SKM-1 (cell line): ENCODE measurements at regions not wholly inside any gene's neighbourhood (a gene's known extent, or its start where the extent isn't known, plus 50 kb on each side); places are given as distances from the start of the nearest gene placed in this dataset.

ENCODE experiments used
- DNase-seq: peaks from one replicate; lab custom pipeline; 2025; ENCODE audit not compliant: unreplicated experiment; lab: John Stamatoyannopoulos, UW

GRCh38 chr2:125850541-125850940, 805.4 kb upstream of the GYPC start:
- DNase-seq = no peak

- no peak for DNase-seq
Observed at GRCh38 chr2:125852364-125852763, 803.6 kb upstream of the GYPC start.

GRCh38 chr2:125853626-125854025, 802.3 kb upstream of the GYPC start:
- DNase-seq = no peak

DNA sequence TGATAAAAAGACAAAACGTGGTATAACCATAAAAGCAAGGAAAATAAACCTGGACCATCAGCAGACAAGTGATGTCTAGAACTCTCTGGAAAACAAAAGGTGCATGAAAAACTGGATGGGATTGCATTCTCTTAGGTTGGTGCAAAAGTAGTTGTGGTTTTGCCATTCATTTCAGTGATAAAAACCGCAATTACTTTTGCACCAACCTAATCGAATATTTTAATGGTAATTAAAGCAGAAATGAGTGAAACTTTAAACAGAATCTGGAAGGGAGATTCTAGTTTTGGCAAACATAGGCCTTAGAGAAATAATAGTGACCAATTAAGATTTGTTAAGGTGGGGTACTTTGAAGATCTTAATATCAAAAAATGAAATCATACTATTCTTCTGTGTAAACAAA, 800.8 kb upstream of the GYPC start:
- no peak for DNase-seq

DNA sequence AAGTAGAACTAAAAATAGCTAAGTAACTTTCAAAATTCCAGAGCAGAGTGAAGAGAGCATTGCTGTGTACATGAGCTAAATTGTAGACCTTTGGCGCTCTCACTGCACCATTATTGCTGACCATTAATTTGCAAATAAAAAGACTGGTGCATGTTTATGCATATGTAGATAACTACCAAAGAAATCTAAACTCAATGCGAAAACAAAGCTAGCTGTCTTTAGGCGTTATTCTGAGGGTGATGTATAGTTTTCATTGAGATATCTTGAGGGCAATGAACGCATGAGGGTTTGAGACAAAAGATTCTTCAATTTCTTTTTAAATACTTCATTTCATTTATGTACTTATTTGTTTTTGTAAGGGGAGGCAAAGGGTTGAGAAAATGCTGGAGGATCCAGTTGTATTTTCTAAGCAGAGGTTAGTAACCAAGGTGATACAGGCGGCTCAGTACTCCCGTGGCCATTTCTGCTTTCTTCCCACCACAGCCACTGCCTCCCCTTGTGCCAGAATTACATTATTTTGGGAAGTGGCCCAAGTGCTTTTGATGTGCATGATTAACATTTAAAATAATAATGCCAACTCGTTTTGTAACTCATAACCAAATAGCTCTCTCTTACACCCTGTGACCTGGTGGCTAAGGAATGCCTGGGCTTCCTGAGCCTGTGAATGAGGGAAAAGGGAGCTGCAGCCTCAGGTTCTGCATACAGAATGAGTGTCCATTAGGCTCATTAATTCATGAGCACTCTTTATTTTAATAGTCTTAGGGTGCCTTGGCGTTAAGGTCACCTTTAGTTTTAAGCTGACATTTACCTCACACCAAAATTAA, 797.8 kb upstream of the GYPC start:
- DNase-seq = no peak

- DNase-seq = no peak
Observed at GRCh38 chr2:125861461-125861860, 794.5 kb upstream of the GYPC start.

DNA sequence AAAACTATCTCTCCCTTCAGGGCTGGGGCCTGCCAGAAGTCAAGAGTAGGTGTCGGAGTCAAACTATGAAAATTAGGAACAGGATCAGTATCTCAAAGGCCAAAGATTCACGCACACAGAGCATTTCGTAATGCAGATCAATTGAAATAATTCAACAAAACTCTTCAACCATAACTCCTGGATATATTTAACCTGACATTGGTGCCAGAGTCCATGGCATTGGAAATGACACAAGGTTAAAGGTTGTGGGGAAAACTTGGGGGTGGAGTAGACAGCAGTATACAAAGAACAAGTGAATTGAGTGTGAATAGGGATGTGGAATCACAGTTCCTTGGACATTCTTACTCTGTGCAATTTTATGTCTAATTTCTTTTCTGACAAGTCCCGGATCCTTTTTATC, 788.0 kb upstream of the GYPC start:
- no peak for DNase-seq

DNA sequence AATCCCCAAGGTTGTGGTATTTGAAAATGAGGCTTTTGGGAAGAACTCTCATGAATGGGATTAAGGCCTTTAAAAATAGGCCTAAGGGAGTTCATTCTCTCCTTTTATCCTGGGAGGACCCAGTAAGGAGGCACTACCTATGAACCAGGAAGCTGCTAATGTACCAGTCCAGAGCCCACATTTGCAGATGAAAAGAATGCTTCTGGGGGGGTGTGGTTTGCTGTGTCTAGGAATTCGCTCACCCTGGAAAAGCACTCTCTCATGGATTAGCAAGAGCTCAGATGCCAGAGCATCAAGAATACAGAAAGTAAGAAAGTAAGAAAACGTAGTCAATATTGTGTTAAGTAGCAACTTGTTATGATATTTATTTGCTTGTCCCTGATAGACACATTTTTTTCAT, 785.7 kb upstream of the GYPC start:
- DNase-seq = no peak

GRCh38 chr2:125870746-125871145, 785.2 kb upstream of the GYPC start:
- no peak for DNase-seq

GRCh38 chr2:125874564-125874963, 781.4 kb upstream of the GYPC start:
- DNase-seq = no peak

GRCh38 chr2:125885340-125885739, 770.6 kb upstream of the GYPC start:
- DNase-seq = no peak

DNA sequence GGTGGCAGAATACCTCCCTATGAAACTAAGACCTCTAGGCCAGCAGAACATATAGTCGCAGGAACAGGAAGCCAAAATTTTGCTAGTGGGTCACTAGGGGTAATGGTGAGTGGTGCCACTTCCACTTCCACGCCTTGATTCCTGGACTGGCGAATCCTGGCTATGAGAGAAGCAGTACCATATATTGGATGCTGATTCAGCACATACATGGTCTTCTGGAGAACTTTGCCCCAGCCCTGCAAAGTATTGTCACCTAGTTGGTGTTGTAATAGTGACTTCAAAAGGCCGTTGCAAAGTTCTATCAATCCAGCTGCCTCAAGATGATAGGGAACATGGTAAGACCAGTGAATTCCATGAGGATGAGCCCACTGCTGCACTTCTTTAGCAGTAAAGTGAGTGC, 769.8 kb upstream of the GYPC start:
- no peak for DNase-seq

GRCh38 chr2:125901278-125901677, 754.7 kb upstream of the GYPC start:
- DNase-seq = no peak

GRCh38 chr2:125925891-125926546, 729.9 kb upstream of the GYPC start:
- no peak for DNase-seq

DNA sequence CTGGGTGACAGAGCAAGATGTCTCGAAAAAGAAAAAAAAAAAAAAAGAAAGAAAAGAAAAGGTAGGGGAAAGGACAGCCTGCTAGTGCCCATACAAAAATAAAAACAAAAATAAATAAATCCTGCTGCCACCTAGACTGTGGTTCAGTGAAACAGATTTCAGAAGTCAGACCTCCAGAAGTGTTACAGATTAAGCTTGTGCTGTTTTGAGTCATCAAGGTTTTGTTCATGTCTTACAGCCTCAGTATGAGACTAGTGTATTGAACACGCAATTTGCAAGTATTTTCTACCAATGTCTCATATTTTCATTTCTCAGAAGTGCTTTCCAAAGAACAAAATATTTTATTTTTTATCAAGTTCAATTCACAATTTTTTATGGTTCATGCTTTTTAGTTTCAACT, 720.4 kb upstream of the GYPC start:
- no peak for DNase-seq

- DNase-seq = no peak
Observed at GRCh38 chr2:125942585-125943424, 713.2 kb upstream of the GYPC start.

DNA sequence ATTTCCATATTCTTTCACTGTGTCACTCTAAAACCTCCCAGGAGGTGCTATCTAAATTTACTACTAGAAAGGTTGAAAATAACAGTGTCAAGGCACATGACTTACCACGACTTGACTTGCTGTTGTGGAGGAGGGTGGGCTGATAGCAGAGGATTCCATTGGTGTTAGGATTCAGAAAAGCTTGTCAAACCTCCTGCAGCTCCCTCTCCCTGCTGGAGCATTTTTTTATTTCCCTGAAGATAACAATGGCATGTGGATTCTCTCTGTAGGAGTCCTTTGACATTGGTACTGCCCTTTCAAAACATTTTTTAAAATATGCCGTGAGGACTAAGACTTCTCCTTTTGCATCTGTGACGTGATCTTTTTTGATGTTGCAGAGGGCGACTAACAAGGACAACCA, 696.9 kb upstream of the GYPC start:
- DNase-seq = no peak

- no peak for DNase-seq
Observed at GRCh38 chr2:125961739-125962138, 694.2 kb upstream of the GYPC start.

- no peak for DNase-seq
Observed at GRCh38 chr2:125979886-125980285, 676.1 kb upstream of the GYPC start.

- no peak for DNase-seq
Observed at GRCh38 chr2:125983364-125983763, 672.6 kb upstream of the GYPC start.

DNA sequence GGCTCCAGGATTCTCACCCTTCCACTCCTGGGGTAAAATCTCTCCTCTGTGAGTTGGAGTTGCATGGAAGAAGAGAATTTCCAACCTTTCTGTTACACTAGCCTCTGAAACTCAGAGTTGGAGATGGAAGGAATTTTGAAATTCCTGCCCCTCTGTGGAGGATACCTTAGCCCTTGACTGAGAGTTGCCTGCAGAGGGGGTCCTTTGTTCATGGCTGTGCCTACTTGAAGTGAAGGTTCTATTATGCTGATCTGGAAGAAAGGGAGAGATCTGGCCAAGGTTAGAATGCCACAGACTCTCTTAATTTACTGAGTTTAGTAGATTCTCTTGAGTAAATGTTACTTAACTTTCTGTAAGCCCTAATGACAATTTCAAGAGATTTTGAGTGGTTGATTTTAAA, 626.6 kb upstream of the GYPC start:
- DNase-seq = no peak

GRCh38 chr2:126038861-126039260, 617.1 kb upstream of the GYPC start:
- DNase-seq = no peak
